Ammon's horn (tissue), 1 donor: ENCODE measurements at regions not wholly inside any gene's neighbourhood (a gene's known extent, or its start where the extent isn't known, plus 50 kb on each side); places are given as distances from the start of the nearest gene placed in this dataset.
"Not testable (repeated sequence)": the region's sequence is repeated elsewhere in the genome, so short reads cannot be mapped to it uniquely, and the experiment has no call there.

Experiments used
- DNase-seq: peaks from one replicate; pipeline ENCODE4 v3.0.0-alpha.2; 2016; ENCODE audit warnings: low spot score

- no peak for DNase-seq
Observed at GRCh38 chr17:31677681-31678080, 181.4 kb downstream of the COPRS start.

GRCh38 chr17:31677036-31677435 lies 182.0 kb downstream of the COPRS start:
- DNase-seq: no peak

- not testable (repeated sequence) for DNase-seq
Observed at GRCh38 chr17:31675392-31675791, 183.7 kb downstream of the COPRS start.

- DNase-seq: no peak
Observed at GRCh38 chr17:31674717-31675349, 184.2 kb downstream of the COPRS start.

GRCh38 chr17:31674305-31674704 lies 184.7 kb downstream of the COPRS start:
- DNase-seq: no peak

- DNase-seq: no peak
Observed at GRCh38 chr17:31673076-31673475, 186.0 kb downstream of the COPRS start.

GRCh38 chr17:31672161-31672819 lies 186.8 kb downstream of the COPRS start:
- no peak for DNase-seq

- DNase-seq: no peak
Observed at GRCh38 chr17:31663576-31663975, 195.5 kb downstream of the COPRS start.

GRCh38 chr17:31660684-31661083 lies 198.4 kb downstream of the COPRS start:
- DNase-seq: no peak

- DNase-seq: no peak
Observed at GRCh38 chr17:31657876-31658275, 201.2 kb downstream of the COPRS start.

GRCh38 chr17:31654936-31655335 lies 204.1 kb downstream of the COPRS start:
- DNase-seq: no peak

GRCh38 chr17:31653691-31654090 lies 205.4 kb downstream of the COPRS start:
- DNase-seq: no peak

GRCh38 chr17:31650756-31651520 lies 208.1 kb downstream of the COPRS start:
- DNase-seq: no peak

- DNase-seq: no peak
Observed at GRCh38 chr17:31649302-31649701, 209.7 kb downstream of the COPRS start.

GRCh38 chr17:31647661-31648060 lies 211.4 kb downstream of the COPRS start:
- no peak for DNase-seq

- DNase-seq: no peak
Observed at GRCh38 chr17:31646642-31647041, 212.4 kb downstream of the COPRS start.

GRCh38 chr17:31645351-31645750 lies 213.7 kb downstream of the COPRS start:
- DNase-seq: no peak

GRCh38 chr17:31631766-31632165 lies 227.3 kb downstream of the COPRS start:
- no peak for DNase-seq

- not testable (repeated sequence) for DNase-seq
Observed at GRCh38 chr17:31630866-31631265, 228.2 kb downstream of the COPRS start.

- DNase-seq: no peak
Observed at GRCh38 chr17:31629696-31630470, 229.2 kb downstream of the COPRS start.

GRCh38 chr17:31627960-31628359 lies 231.1 kb downstream of the COPRS start:
- DNase-seq: no peak

- no peak for DNase-seq
Observed at GRCh38 chr17:31623990-31624389, 232.5 kb downstream of the RAB11FIP4 start.
